ENCODE measurements at regions not wholly inside any gene's neighbourhood (a gene's known extent, or its start where the extent isn't known, plus 50 kb on each side); places are given as distances from the start of the nearest gene placed in this dataset.

- TF ChIP-seq Cebpa-rat (IDR thresholded peaks at IDR 0.05), result no peak
- H3K4me3 ChIP-seq, result no peak overlapping the region
- H3K36me3 ChIP-seq, result no peaks in the 10 kb centered on the region
- no peaks in the 10 kb centered on the region for H3K27me3 ChIP-seq
- H3K9ac ChIP-seq, result no peak overlapping the region
- H3K4me1 ChIP-seq, result no peaks in the 10 kb centered on the region
- no peak overlapping the region for H3K4me2 ChIP-seq
- H3K27ac ChIP-seq, result no peak overlapping the region
- no peaks in the 10 kb centered on the region for H4K20me1 ChIP-seq
- peaks cover 0 to 9% (median 5%) of the 10 kb centered on the region in 11 experiments; a peak in 10 of 22 replicates for H3K9me3 ChIP-seq (replicated peaks in 1 of 11)
Measured at GRCh38 chr13:34435338-34435737, 506.7 kb upstream of the NBEA start.

DNA sequence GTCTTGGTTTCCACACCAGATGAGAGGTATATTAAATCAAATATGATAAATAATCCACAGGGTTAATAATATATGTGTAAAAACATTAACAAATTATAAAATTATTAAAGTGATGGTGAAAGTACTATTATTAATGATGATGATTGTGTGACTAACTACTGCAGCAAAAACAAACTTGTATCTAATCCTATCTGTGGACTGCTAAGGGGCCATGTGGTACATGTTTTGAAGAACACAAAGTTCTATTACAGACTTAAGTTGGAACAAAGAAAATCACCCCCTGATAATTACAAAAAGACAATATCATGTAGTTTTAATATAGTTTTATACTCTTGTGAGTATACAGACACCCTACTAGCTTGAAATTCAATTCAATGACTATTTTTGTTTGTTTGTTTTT, 504.2 kb upstream of the NBEA start:
- Histone ChIP-seq H3K4me3 (no peak overlapping the region), H3K9ac (no peak overlapping the region), H3K27me3 (no peaks in the 10 kb centered on the region), H3K9me3 (replicated peaks in 1 of 11) (no peaks in the 10 kb centered on the region), H3K36me3 (no peaks in the 10 kb centered on the region), H3K4me2 (no peak overlapping the region), H3K27ac (no peak overlapping the region), H3K4me1 (no peaks in the 10 kb centered on the region), H4K20me1 (no peaks in the 10 kb centered on the region)
- TF ChIP-seq Cebpa-rat (IDR thresholded peaks at IDR 0.05), result no peak

DNA sequence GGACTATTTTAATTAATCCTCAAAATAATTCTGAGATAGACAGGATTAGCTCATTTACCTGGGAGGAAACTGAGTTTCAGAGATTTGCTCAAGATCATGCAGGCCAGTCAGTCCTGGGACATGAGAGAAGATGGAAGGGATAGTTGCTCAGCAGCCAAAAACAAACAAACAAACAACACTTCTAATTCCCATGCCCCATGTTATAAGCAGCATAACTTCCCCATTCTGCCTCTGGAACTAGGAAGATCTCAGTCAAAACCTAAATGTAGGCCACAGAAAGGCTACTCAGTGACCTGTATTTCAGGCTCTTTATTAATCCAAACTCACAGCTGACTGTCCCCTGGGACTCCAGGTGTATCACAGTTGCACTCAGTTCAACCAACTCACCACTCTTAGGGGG, 489.2 kb upstream of the NBEA start:
- no peaks in the 10 kb centered on the region for H3K27me3 ChIP-seq
- no peak for TF ChIP-seq Cebpa-rat (IDR thresholded peaks at IDR 0.05)
- no peak overlapping the region for H3K4me3 ChIP-seq
- H3K9me3 ChIP-seq (replicated peaks in 1 of 11), result peaks cover 0 to 22% (median 0%) of the 10 kb centered on the region in 11 experiments; a peak in 4 of 22 replicates
- no peak overlapping the region for H3K9ac ChIP-seq
- H4K20me1 ChIP-seq, result no peaks in the 10 kb centered on the region
- H3K4me2 ChIP-seq, result no peak overlapping the region
- no peaks in the 10 kb centered on the region; a peak in 1 of 20 replicates for H3K4me1 ChIP-seq
- H3K36me3 ChIP-seq, result no peaks in the 10 kb centered on the region
- H3K27ac ChIP-seq, result no peak overlapping the region

DNA sequence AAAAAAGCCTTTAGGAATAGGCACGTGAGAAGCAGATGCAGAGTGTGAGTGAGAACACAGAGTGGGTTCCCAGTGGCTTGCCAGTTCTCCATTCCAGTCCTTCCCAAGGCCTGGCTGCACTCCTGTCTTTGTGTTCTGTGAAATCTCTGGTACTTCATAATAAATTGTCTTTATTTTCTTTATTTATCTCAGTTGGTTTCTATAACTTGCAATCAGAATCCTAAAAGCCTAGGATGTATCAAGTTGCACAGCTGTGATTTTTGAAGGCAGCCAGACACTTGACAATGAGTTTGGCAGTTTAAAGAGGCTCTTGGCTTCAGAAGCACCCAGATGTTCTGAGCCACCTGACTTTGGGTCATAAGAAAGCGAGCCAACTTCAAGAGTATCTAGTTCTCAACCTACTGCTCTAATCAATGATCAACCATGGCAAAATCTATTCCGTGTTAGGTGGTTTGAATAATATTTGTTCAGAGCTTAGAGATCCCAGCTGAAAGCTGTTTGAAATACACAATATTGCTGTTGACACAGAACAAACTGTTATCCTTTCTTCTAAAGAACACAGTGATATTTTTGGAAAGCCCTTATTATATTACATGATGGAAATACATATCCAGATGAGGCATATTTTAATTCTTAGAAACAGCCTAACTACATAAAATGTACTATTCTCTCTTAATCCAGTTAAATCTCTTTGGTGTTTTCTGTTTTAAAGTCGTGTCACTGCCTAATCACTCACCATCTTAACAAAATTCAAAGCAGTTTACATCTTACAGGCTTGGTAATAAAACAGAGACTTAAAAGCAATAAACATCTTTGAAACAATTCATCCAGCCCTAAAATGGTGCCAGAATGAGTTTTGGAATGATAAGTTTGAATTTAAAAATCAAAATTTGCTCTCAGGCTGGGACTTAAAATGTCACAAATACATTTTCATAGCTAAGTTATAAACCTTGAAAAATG, 483.0 kb upstream of the NBEA start:
- H3K4me1 ChIP-seq, result peaks cover 0 to 15% (median 8%) of the 10 kb centered on the region in 10 experiments; a peak in 12 of 20 replicates
- no peak overlapping the region for H3K4me3 ChIP-seq
- no peaks in the 10 kb centered on the region for H3K36me3 ChIP-seq
- 0 out of 22 replicates have a peak overlapping the region, but pooled peaks of 1 of the 11 experiments have one; percentile 17 for H3K27ac ChIP-seq
- no peaks in the 10 kb centered on the region for H3K27me3 ChIP-seq
- H3K4me2 ChIP-seq, result peak overlapping the region in 4 of 11 experiments; percentile 46 to 69 (median 53); a peak in 8 of 22 replicates
- no peak overlapping the region for H3K9ac ChIP-seq
- TF ChIP-seq Cebpa-rat (IDR thresholded peaks at IDR 0.05), result no peak
- peaks cover 0 to 30% (median 0%) of the 10 kb centered on the region in 11 experiments; a peak in 4 of 22 replicates for H3K9me3 ChIP-seq (replicated peaks in 1 of 11)
- no peaks in the 10 kb centered on the region for H4K20me1 ChIP-seq

- peak overlapping the region in 1 of 11 experiments; percentile 27; a peak in 1 of 22 replicates for H3K27ac ChIP-seq
- no peak overlapping the region for H3K9ac ChIP-seq
- H3K4me2 ChIP-seq, result peak overlapping the region in 9 of 11 experiments; percentile 10 to 69 (median 38); a peak in 15 of 22 replicates
- H3K9me3 ChIP-seq (replicated peaks in 1 of 11), result peaks cover 0 to 26% (median 0%) of the 10 kb centered on the region in 11 experiments; a peak in 4 of 22 replicates
- H3K27me3 ChIP-seq, result no peaks in the 10 kb centered on the region
- H3K4me1 ChIP-seq, result peaks cover 0 to 15% (median 8%) of the 10 kb centered on the region in 10 experiments; a peak in 12 of 20 replicates
- H3K36me3 ChIP-seq, result no peaks in the 10 kb centered on the region
- no peaks in the 10 kb centered on the region for H4K20me1 ChIP-seq
- H3K4me3 ChIP-seq, result no peak overlapping the region
- no peak for TF ChIP-seq Cebpa-rat (IDR thresholded peaks at IDR 0.05)
Measured at GRCh38 chr13:34459856-34460255, 482.2 kb upstream of the NBEA start.

GRCh38 chr13:34462843-34463242, 479.2 kb upstream of the NBEA start:
- Histone ChIP-seq H3K4me2 (no peak overlapping the region), H3K27me3 (no peaks in the 10 kb centered on the region), H4K20me1 (no peaks in the 10 kb centered on the region), H3K9me3 (replicated peaks in 1 of 11) (peaks cover 0 to 8% (median 0%) of the 10 kb centered on the region in 11 experiments; a peak in 1 of 22 replicates), H3K36me3 (no peaks in the 10 kb centered on the region), H3K27ac (no peak overlapping the region), H3K4me3 (no peak overlapping the region), H3K4me1 (peaks cover 0 to 15% (median 8%) of the 10 kb centered on the region in 10 experiments; a peak in 12 of 20 replicates), H3K9ac (no peak overlapping the region)
- no peak for TF ChIP-seq Cebpa-rat (IDR thresholded peaks at IDR 0.05)

GRCh38 chr13:34464011-34464410, 478.1 kb upstream of the NBEA start:
- Histone ChIP-seq H3K36me3 (no peaks in the 10 kb centered on the region), H3K27ac (no peak overlapping the region), H4K20me1 (no peaks in the 10 kb centered on the region), H3K27me3 (no peaks in the 10 kb centered on the region), H3K4me1 (peaks cover 0 to 15% (median 8%) of the 10 kb centered on the region in 10 experiments; a peak in 12 of 20 replicates), H3K4me3 (no peak overlapping the region), H3K9me3 (replicated peaks in 1 of 11) (no peaks in the 10 kb centered on the region), H3K9ac (no peak overlapping the region), H3K4me2 (no peak overlapping the region)
- no peak for TF ChIP-seq Cebpa-rat (IDR thresholded peaks at IDR 0.05)

- Histone ChIP-seq H3K36me3 (no peaks in the 10 kb centered on the region), H3K27me3 (no peaks in the 10 kb centered on the region), H3K9ac (no peak overlapping the region), H3K27ac (no peak overlapping the region), H3K4me1 (peaks cover 0 to 4% (median 0%) of the 10 kb centered on the region in 10 experiments; a peak in 5 of 20 replicates), H3K4me2 (no peak overlapping the region), H4K20me1 (no peaks in the 10 kb centered on the region), H3K4me3 (no peak overlapping the region), H3K9me3 (replicated peaks in 1 of 11) (no peaks in the 10 kb centered on the region)
- no peak for TF ChIP-seq Cebpa-rat (IDR thresholded peaks at IDR 0.05)
Measured at GRCh38 chr13:34465423-34465922, 476.6 kb upstream of the NBEA start.

- no peaks in the 10 kb centered on the region for H3K27me3 ChIP-seq
- H3K27ac ChIP-seq, result no peak overlapping the region
Measured at GRCh38 chr13:34466301-34466700, 475.8 kb upstream of the NBEA start.

More at GRCh38 chr13:34466301-34466700, 475.8 kb upstream of the NBEA start:
- H3K9ac ChIP-seq, result no peak overlapping the region
- TF ChIP-seq Cebpa-rat (IDR thresholded peaks at IDR 0.05), result no peak
- no peak overlapping the region for H3K4me2 ChIP-seq
- no peaks in the 10 kb centered on the region; a peak in 1 of 20 replicates for H3K4me1 ChIP-seq
- H3K4me3 ChIP-seq, result no peak overlapping the region
- no peaks in the 10 kb centered on the region for H4K20me1 ChIP-seq
- no peaks in the 10 kb centered on the region for H3K9me3 ChIP-seq (replicated peaks in 1 of 11)
- no peaks in the 10 kb centered on the region for H3K36me3 ChIP-seq
